K562 (cell line): ENCODE measurements at regions not wholly inside any gene's neighbourhood (a gene's known extent, or its start where the extent isn't known, plus 50 kb on each side); places are given as distances from the start of the nearest gene placed in this dataset.

Experiments used
- BHLHE40 ChIP-seq: IDR thresholded peaks from 2 replicates; pipeline ENCODE4 v1.6.1; 2011; ENCODE audit warnings: low read length, improper control_type of control experiment
- CTBP1 ChIP-seq: fragments of 450-650 bp; IDR thresholded peaks from 2 replicates; pipeline ENCODE4 v1.6.1; 2016; ENCODE audit warnings: borderline replicate concordance
- KDM4B ChIP-seq, 2 experiments: fragments of 450-650 bp in 1 of 2; sonication (generic) in 1 of 2; IDR thresholded peaks; 2 replicates each; pipeline ENCODE4 v1.6.1; 2016 to 2017; ENCODE audit warnings: borderline replicate concordance in 2 of 2, antibody characterized with exemption in 1 of 2, low read depth in 1 of 2, mild to moderate bottlenecking in 1 of 2
- KLF6 ChIP-seq: fragments of 250-450 bp; sonication (Bioruptor Pico); IDR thresholded peaks from 2 replicates; pipeline ENCODE4 v1.4.0; 2020; ENCODE audit warnings: mild to moderate bottlenecking, moderate library complexity, borderline replicate concordance
- MAFK ChIP-seq: IDR thresholded peaks from 2 replicates; pipeline ENCODE4 v1.6.1; 2011; ENCODE audit warnings: low read length, improper control_type of control experiment
- POLR2A ChIP-seq: fragments of 450-650 bp; conservative IDR thresholded peaks from 2 replicates; pipeline ENCODE4 v1.6.1; 2016
- SPI1 ChIP-seq: IDR thresholded peaks from 2 replicates; pipeline ENCODE4 v1.6.1; 2011; ENCODE audit warnings: low read depth, low read length, control low read depth, borderline replicate concordance
- TCFL5 ChIP-seq: fragments of 250-450 bp; sonication (Bioruptor Pico); conservative IDR thresholded peaks from 2 replicates; pipeline ENCODE4 v1.6.1; 2021; ENCODE audit warnings: mild to moderate bottlenecking, moderate library complexity, matching md5 sums
- ZNF197 ChIP-seq: fragments of 200-800 bp; sonication (Bioruptor generic); IDR thresholded peaks from 2 replicates; pipeline ENCODE4 v1.6.1; 2016; ENCODE audit warnings: low read depth, missing genetic modification characterization, missing compliant biosample characterization
- ZNF384 ChIP-seq: IDR thresholded peaks from 2 replicates; pipeline ENCODE4 v1.6.1; 2012; ENCODE audit warnings: low read depth, low read length, improper control_type of control experiment
- TF ChIP-seq, protein P1 (sequence below): fragments of 250-450 bp; sonication (Bioruptor Pico); IDR thresholded peaks from 2 replicates; pipeline ENCODE4 v1.4.0; 2020
- TF ChIP-seq, protein P2 (sequence below): fragments of 450-650 bp; IDR thresholded peaks from 2 replicates; pipeline ENCODE4 v1.7.1; 2018; ENCODE audit warnings: mild to moderate bottlenecking, low read depth; ENCODE audit not compliant: partially characterized antibody
- TF ChIP-seq, protein P3 (sequence below): fragments of 200-800 bp; sonication (Bioruptor generic); IDR thresholded peaks from 2 replicates; pipeline ENCODE4 v1.6.1; 2016; ENCODE audit warnings: missing genetic modification characterization, missing compliant biosample characterization
- TF ChIP-seq, protein P4 (sequence below), 3 experiments: IDR thresholded peaks in 2 of 3; conservative IDR thresholded peaks in 1 of 3; 2 replicates each; pipeline ENCODE4 v1.5.1; 2011 to 2012; ENCODE audit warnings: low read length in 3 of 3, mild to moderate bottlenecking in 3 of 3, control low read depth in 2 of 3, improper control_type of control experiment in 1 of 3, inconsistent platforms in 1 of 3, low read depth in 1 of 3, mixed read lengths in 1 of 3, moderate library complexity in 1 of 3; ENCODE audit not compliant: insufficient read depth in 2 of 3

DNA sequence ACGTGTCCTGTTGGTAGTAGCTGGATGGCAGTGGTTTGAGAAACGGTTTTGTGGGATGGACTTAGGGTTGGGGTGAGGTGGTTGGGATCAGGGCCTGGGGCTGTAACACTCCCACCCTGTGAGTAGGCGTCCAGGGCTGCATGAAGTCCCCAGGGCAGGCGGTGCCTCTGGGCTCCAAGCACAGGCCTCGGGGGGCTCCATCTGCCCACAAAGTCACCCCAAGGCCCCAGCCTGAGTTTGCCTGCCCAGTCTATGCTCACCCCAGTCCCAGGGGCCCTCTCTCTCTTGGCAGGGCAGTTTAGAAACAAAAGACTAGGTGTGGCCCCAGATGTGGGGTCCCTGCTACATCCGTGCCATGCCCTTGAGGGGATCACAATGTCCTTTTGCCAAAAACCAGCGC is 86.9 kb upstream of the PRR23E start:
- TF ChIP-seq POLR2A: no peak
- TF ChIP-seq, protein P1, sequence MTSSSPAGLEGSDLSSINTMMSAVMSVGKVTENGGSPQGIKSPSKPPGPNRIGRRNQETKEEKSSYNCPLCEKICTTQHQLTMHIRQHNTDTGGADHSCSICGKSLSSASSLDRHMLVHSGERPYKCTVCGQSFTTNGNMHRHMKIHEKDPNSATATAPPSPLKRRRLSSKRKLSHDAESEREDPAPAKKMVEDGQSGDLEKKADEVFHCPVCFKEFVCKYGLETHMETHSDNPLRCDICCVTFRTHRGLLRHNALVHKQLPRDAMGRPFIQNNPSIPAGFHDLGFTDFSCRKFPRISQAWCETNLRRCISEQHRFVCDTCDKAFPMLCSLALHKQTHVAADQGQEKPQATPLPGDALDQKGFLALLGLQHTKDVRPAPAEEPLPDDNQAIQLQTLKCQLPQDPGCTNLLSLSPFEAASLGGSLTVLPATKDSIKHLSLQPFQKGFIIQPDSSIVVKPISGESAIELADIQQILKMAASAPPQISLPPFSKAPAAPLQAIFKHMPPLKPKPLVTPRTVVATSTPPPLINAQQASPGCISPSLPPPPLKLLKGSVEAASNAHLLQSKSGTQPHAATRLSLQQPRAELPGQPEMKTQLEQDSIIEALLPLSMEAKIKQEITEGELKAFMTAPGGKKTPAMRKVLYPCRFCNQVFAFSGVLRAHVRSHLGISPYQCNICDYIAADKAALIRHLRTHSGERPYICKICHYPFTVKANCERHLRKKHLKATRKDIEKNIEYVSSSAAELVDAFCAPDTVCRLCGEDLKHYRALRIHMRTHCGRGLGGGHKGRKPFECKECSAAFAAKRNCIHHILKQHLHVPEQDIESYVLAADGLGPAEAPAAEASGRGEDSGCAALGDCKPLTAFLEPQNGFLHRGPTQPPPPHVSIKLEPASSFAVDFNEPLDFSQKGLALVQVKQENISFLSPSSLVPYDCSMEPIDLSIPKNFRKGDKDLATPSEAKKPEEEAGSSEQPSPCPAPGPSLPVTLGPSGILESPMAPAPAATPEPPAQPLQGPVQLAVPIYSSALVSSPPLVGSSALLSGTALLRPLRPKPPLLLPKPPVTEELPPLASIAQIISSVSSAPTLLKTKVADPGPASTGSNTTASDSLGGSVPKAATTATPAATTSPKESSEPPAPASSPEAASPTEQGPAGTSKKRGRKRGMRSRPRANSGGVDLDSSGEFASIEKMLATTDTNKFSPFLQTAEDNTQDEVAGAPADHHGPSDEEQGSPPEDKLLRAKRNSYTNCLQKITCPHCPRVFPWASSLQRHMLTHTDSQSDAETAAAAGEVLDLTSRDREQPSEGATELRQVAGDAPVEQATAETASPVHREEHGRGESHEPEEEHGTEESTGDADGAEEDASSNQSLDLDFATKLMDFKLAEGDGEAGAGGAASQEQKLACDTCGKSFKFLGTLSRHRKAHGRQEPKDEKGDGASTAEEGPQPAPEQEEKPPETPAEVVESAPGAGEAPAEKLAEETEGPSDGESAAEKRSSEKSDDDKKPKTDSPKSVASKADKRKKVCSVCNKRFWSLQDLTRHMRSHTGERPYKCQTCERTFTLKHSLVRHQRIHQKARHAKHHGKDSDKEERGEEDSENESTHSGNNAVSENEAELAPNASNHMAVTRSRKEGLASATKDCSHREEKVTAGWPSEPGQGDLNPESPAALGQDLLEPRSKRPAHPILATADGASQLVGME (CRISPR knock-in tag): no peak
- TF ChIP-seq TCFL5: no peak
- TF ChIP-seq SPI1: no peak
- TF ChIP-seq ZNF197 (CRISPR knock-in tag): no peak
- TF ChIP-seq CTBP1: no peak
- no peak for TF ChIP-seq BHLHE40
- TF ChIP-seq, protein P2, sequence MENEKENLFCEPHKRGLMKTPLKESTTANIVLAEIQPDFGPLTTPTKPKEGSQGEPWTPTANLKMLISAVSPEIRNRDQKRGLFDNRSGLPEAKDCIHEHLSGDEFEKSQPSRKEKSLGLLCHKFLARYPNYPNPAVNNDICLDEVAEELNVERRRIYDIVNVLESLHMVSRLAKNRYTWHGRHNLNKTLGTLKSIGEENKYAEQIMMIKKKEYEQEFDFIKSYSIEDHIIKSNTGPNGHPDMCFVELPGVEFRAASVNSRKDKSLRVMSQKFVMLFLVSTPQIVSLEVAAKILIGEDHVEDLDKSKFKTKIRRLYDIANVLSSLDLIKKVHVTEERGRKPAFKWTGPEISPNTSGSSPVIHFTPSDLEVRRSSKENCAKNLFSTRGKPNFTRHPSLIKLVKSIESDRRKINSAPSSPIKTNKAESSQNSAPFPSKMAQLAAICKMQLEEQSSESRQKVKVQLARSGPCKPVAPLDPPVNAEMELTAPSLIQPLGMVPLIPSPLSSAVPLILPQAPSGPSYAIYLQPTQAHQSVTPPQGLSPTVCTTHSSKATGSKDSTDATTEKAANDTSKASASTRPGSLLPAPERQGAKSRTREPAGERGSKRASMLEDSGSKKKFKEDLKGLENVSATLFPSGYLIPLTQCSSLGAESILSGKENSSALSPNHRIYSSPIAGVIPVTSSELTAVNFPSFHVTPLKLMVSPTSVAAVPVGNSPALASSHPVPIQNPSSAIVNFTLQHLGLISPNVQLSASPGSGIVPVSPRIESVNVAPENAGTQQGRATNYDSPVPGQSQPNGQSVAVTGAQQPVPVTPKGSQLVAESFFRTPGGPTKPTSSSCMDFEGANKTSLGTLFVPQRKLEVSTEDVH: no peak
- no peak for TF ChIP-seq KDM4B (IDR thresholded peaks at IDR 0.05; ENCODE audit: borderline replicate concordance in 2 of 2, low read depth in 1 of 2)
- TF ChIP-seq, protein P3, sequence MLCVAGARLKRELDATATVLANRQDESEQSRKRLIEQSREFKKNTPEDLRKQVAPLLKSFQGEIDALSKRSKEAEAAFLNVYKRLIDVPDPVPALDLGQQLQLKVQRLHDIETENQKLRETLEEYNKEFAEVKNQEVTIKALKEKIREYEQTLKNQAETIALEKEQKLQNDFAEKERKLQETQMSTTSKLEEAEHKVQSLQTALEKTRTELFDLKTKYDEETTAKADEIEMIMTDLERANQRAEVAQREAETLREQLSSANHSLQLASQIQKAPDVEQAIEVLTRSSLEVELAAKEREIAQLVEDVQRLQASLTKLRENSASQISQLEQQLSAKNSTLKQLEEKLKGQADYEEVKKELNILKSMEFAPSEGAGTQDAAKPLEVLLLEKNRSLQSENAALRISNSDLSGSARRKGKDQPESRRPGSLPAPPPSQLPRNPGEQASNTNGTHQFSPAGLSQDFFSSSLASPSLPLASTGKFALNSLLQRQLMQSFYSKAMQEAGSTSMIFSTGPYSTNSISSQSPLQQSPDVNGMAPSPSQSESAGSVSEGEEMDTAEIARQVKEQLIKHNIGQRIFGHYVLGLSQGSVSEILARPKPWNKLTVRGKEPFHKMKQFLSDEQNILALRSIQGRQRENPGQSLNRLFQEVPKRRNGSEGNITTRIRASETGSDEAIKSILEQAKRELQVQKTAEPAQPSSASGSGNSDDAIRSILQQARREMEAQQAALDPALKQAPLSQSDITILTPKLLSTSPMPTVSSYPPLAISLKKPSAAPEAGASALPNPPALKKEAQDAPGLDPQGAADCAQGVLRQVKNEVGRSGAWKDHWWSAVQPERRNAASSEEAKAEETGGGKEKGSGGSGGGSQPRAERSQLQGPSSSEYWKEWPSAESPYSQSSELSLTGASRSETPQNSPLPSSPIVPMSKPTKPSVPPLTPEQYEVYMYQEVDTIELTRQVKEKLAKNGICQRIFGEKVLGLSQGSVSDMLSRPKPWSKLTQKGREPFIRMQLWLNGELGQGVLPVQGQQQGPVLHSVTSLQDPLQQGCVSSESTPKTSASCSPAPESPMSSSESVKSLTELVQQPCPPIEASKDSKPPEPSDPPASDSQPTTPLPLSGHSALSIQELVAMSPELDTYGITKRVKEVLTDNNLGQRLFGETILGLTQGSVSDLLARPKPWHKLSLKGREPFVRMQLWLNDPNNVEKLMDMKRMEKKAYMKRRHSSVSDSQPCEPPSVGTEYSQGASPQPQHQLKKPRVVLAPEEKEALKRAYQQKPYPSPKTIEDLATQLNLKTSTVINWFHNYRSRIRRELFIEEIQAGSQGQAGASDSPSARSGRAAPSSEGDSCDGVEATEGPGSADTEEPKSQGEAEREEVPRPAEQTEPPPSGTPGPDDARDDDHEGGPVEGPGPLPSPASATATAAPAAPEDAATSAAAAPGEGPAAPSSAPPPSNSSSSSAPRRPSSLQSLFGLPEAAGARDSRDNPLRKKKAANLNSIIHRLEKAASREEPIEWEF: no peak
- no peak for TF ChIP-seq ZNF384
- TF ChIP-seq, protein P4, sequence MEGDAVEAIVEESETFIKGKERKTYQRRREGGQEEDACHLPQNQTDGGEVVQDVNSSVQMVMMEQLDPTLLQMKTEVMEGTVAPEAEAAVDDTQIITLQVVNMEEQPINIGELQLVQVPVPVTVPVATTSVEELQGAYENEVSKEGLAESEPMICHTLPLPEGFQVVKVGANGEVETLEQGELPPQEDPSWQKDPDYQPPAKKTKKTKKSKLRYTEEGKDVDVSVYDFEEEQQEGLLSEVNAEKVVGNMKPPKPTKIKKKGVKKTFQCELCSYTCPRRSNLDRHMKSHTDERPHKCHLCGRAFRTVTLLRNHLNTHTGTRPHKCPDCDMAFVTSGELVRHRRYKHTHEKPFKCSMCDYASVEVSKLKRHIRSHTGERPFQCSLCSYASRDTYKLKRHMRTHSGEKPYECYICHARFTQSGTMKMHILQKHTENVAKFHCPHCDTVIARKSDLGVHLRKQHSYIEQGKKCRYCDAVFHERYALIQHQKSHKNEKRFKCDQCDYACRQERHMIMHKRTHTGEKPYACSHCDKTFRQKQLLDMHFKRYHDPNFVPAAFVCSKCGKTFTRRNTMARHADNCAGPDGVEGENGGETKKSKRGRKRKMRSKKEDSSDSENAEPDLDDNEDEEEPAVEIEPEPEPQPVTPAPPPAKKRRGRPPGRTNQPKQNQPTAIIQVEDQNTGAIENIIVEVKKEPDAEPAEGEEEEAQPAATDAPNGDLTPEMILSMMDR (IDR thresholded peaks at IDR 0.05 in 2 of 3, conservative IDR thresholded peaks at IDR 0.05 in 1 of 3; ENCODE audit: insufficient read depth in 2 of 3, low read depth in 1 of 3, low read length in 3 of 3): no peak
- TF ChIP-seq MAFK: no peak
- no peak for TF ChIP-seq KLF6
